ENCODE measurements at regions not wholly inside any gene's neighbourhood (a gene's known extent, or its start where the extent isn't known, plus 50 kb on each side); places are given as distances from the start of the nearest gene placed in this dataset.
A peak's percentile ranks its signal among the peaks of the same experiment; 100 is the strongest.

- no peaks in the 10 kb centered on the region for H3K36me3 ChIP-seq (ENCODE audit: control insufficient read depth, insufficient read depth, low read length)
- H3K27me3 ChIP-seq (ENCODE audit: control insufficient read depth, insufficient read depth, low read length), result no peaks in the 10 kb centered on the region
- H3K9ac ChIP-seq (ENCODE audit: low read depth, low read length), result no peak overlapping the region
- H3K27ac ChIP-seq (ENCODE audit: low read depth, low read length), result no peak overlapping the region
- H3K4me1 ChIP-seq (ENCODE audit: control insufficient read depth, insufficient read depth, low read length), result peaks cover 15% of the 10 kb centered on the region; the same call in 1 of the 2 replicates
- H3K9me3 ChIP-seq (ENCODE audit: control insufficient read depth, insufficient read depth, low read length), result no peaks in the 10 kb centered on the region
- no peak overlapping the region for H3K4me3 ChIP-seq (ENCODE audit: low read depth, low read length)
These were observed 185.4 kb upstream of the DLGAP1 start for GRCh38 chr18:4640349-4641012.

DNA sequence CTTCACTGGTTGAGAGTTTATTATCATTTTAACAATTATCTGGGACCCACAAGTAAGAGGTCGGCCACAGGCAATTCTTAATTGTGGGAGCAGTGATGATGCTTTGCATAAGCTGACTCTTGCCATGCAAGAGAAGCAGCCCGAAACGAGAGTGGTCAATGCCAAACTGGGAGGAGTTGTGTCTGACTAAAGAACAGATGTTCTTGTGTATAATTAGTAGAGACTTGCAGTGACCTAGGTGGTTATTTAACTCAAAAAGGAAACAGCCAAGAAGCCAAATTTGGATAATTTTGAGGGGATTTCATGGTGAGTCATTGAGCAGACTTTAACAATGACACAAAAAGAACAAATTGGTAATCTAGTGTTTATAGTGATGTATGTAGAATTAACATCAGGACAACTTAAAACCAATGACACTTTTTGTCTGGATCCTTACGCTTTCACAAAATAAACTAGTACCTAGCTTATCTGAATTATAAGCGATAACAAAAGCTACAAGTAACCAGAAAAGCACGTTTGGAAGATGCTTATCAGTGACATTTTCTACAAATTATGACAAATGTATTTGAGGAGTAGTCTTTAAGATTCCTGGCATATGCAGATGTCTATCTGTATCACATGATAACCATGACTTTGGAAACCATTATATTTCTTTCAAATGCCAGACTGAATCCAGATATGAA lies 184.7 kb upstream of the DLGAP1 start:
- H3K9ac ChIP-seq (ENCODE audit: low read depth, low read length), result no peak overlapping the region
- H3K9me3 ChIP-seq (ENCODE audit: control insufficient read depth, insufficient read depth, low read length), result no peaks in the 10 kb centered on the region
- H3K36me3 ChIP-seq (ENCODE audit: control insufficient read depth, insufficient read depth, low read length), result no peaks in the 10 kb centered on the region
- H3K27me3 ChIP-seq (ENCODE audit: control insufficient read depth, insufficient read depth, low read length), result no peaks in the 10 kb centered on the region
- H3K4me3 ChIP-seq (ENCODE audit: low read depth, low read length), result no peak overlapping the region
- H3K4me1 ChIP-seq (ENCODE audit: control insufficient read depth, insufficient read depth, low read length), result peaks cover 15% of the 10 kb centered on the region; the same call in 1 of the 2 replicates
- no peak overlapping the region for H3K27ac ChIP-seq (ENCODE audit: low read depth, low read length)

- Histone ChIP-seq H3K27ac (ENCODE audit: low read depth, low read length) (no peak overlapping the region), H3K9ac (ENCODE audit: low read depth, low read length) (no peak overlapping the region), H3K9me3 (ENCODE audit: control insufficient read depth, insufficient read depth, low read length) (no peaks in the 10 kb centered on the region), H3K36me3 (ENCODE audit: control insufficient read depth, insufficient read depth, low read length) (no peaks in the 10 kb centered on the region), H3K4me1 (ENCODE audit: control insufficient read depth, insufficient read depth, low read length) (peaks cover 8% of the 10 kb centered on the region; the same call in 1 of the 2 replicates), H3K4me3 (ENCODE audit: low read depth, low read length) (no peak overlapping the region), H3K27me3 (ENCODE audit: control insufficient read depth, insufficient read depth, low read length) (no peaks in the 10 kb centered on the region)
These were observed 183.6 kb upstream of the DLGAP1 start for GRCh38 chr18:4638680-4639079.

DNA sequence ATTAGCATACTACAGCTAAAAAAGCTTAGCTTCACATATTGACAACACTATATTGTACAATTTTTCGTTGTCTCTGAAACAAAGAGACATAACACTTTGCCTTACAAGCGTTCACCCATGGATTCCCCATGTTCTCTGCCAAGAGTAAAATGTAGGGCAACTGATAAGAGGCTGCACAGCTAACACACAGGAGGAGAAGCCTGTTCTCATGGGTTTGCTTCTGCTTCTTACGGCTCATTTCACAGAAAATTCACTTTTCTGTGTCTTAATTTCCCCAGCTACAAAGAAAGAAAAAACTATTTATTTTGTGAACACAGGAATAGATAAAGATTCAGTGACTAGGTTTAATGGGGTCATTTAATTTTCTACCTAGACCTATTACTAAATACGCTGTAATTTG lies 182.8 kb upstream of the DLGAP1 start:
- no peaks in the 10 kb centered on the region for H3K27me3 ChIP-seq (ENCODE audit: control insufficient read depth, insufficient read depth, low read length)
- H3K9ac ChIP-seq (ENCODE audit: low read depth, low read length), result no peak overlapping the region
- H3K36me3 ChIP-seq (ENCODE audit: control insufficient read depth, insufficient read depth, low read length), result no peaks in the 10 kb centered on the region
- H3K4me3 ChIP-seq (ENCODE audit: low read depth, low read length), result no peak overlapping the region
- H3K27ac ChIP-seq (ENCODE audit: low read depth, low read length), result no peak overlapping the region
- no peaks in the 10 kb centered on the region for H3K9me3 ChIP-seq (ENCODE audit: control insufficient read depth, insufficient read depth, low read length)
- H3K4me1 ChIP-seq (ENCODE audit: control insufficient read depth, insufficient read depth, low read length), result 0 out of 2 replicates have a peak, but pooled peaks cover 3% of the 10 kb centered on the region

DNA sequence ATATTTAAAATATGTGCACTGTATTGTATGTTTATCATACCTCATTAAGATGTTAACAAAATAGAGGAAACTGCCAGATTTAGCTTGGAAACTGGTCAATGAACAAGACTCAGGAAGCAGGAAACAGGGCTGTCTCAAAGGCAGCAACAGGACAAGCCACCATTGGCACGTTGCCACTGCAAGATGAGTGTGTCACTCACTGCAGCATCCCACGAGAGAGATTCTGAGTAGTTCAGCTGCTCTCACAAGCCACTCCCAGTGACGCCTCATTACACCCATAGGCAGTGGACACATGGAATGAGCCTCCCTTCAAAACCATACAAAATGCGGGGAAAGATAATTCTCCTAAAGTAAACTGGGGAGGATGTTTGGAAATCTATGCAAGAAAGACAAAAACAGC lies 181.9 kb upstream of the DLGAP1 start:
- Histone ChIP-seq H3K36me3 (ENCODE audit: control insufficient read depth, insufficient read depth, low read length) (no peaks in the 10 kb centered on the region), H3K4me1 (ENCODE audit: control insufficient read depth, insufficient read depth, low read length) (0 out of 2 replicates have a peak, but pooled peaks cover 3% of the 10 kb centered on the region)

DNA sequence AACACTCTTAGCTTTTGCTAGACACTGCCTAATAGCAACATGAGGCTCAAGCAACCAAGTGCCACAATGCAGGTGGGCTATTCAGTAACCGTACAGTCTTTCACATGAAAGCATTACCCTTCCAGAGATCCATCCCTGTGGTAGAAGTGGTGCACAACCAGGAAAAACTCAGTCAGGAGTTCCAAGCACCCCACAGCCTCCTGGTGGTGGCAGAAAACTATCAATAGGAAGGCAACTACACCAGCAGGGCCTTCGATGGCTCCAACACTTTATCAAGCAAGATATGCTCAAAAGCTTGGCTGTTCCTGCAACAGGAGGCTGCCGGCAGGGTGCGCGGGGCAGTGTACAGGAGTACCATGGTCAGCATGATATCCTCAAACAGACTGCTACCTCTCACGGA lies 176.1 kb upstream of the DLGAP1 start:
- Histone ChIP-seq H3K27ac (ENCODE audit: low read depth, low read length) (no peak overlapping the region), H3K9me3 (ENCODE audit: control insufficient read depth, insufficient read depth, low read length) (no peaks in the 10 kb centered on the region), H3K9ac (ENCODE audit: low read depth, low read length) (0 out of 2 replicates have a peak overlapping the region, but pooled peaks have one; percentile 16), H3K27me3 (ENCODE audit: control insufficient read depth, insufficient read depth, low read length) (no peaks in the 10 kb centered on the region), H3K4me1 (ENCODE audit: control insufficient read depth, insufficient read depth, low read length) (no peaks in the 10 kb centered on the region), H3K4me3 (ENCODE audit: low read depth, low read length) (no peak overlapping the region), H3K36me3 (ENCODE audit: control insufficient read depth, insufficient read depth, low read length) (no peaks in the 10 kb centered on the region)

More for the DNA sequence above, 181.9 kb upstream of the DLGAP1 start:
- Histone ChIP-seq H3K27me3 (ENCODE audit: control insufficient read depth, insufficient read depth, low read length) (no peaks in the 10 kb centered on the region), H3K27ac (ENCODE audit: low read depth, low read length) (no peak overlapping the region), H3K4me3 (ENCODE audit: low read depth, low read length) (no peak overlapping the region), H3K9ac (ENCODE audit: low read depth, low read length) (no peak overlapping the region), H3K9me3 (ENCODE audit: control insufficient read depth, insufficient read depth, low read length) (no peaks in the 10 kb centered on the region)

DNA sequence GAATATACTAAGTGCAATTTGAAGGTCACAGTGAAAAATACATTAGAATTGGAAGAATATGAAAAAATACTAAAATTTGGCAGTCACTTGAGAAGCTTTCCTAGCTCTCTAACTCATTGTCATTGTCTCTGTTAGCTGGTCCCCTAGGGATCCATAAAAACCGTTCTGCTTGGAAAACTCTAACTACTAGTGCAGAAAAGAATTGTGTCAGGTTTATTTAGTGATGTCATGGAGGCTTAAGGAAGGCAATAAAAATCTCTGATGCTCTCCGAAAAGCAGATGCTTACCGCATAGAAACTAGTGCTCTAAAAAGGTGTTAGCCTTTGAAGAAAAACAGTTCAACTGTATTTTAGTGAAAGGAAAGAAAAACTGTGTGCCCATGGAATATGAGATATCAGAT lies 150.1 kb upstream of the DLGAP1 start:
- no peaks in the 10 kb centered on the region for H3K27me3 ChIP-seq (ENCODE audit: control insufficient read depth, insufficient read depth, low read length)
- no peaks in the 10 kb centered on the region for H3K36me3 ChIP-seq (ENCODE audit: control insufficient read depth, insufficient read depth, low read length)
- no peak overlapping the region for H3K27ac ChIP-seq (ENCODE audit: low read depth, low read length)
- H3K4me3 ChIP-seq (ENCODE audit: low read depth, low read length), result no peak overlapping the region
- peaks cover 8% of the 10 kb centered on the region; the same call in 1 of the 2 replicates for H3K4me1 ChIP-seq (ENCODE audit: control insufficient read depth, insufficient read depth, low read length)
- no peaks in the 10 kb centered on the region for H3K9me3 ChIP-seq (ENCODE audit: control insufficient read depth, insufficient read depth, low read length)
- H3K9ac ChIP-seq (ENCODE audit: low read depth, low read length), result no peak overlapping the region

- no peak overlapping the region for H3K27ac ChIP-seq (ENCODE audit: low read depth, low read length)
- no peak overlapping the region for H3K4me3 ChIP-seq (ENCODE audit: low read depth, low read length)
- H3K36me3 ChIP-seq (ENCODE audit: control insufficient read depth, insufficient read depth, low read length), result no peaks in the 10 kb centered on the region
- H3K9ac ChIP-seq (ENCODE audit: low read depth, low read length), result no peak overlapping the region
- no peaks in the 10 kb centered on the region for H3K9me3 ChIP-seq (ENCODE audit: control insufficient read depth, insufficient read depth, low read length)
- H3K4me1 ChIP-seq (ENCODE audit: control insufficient read depth, insufficient read depth, low read length), result peaks cover 8% of the 10 kb centered on the region; the same call in 1 of the 2 replicates
- no peaks in the 10 kb centered on the region for H3K27me3 ChIP-seq (ENCODE audit: control insufficient read depth, insufficient read depth, low read length)
These were observed 148.8 kb upstream of the DLGAP1 start for GRCh38 chr18:4603955-4604354.

DNA sequence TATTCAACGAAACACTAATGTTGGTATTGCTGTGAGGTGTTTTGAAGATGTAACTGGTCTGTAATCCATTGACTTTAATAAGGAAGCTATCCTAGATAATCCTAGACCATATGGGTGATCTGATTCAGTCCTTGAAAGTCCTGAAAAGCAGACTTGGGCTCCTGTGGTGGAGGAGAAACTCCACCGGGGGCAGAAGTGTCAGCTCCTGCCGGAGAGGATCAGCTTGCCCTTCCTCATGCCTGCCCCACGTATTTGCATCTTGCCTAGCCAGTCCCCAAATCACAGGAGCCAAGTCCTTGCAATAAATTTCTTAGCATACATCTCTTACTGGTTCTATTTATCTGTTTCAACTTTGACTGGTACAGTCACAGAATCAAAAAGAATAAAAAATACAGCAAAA lies 144.2 kb upstream of the DLGAP1 start:
- Histone ChIP-seq H3K27ac (ENCODE audit: low read depth, low read length) (no peak overlapping the region), H3K27me3 (ENCODE audit: control insufficient read depth, insufficient read depth, low read length) (no peaks in the 10 kb centered on the region), H3K9ac (ENCODE audit: low read depth, low read length) (no peak overlapping the region), H3K36me3 (ENCODE audit: control insufficient read depth, insufficient read depth, low read length) (no peaks in the 10 kb centered on the region), H3K4me1 (ENCODE audit: control insufficient read depth, insufficient read depth, low read length) (peaks cover 5% of the 10 kb centered on the region; the same call in 1 of the 2 replicates), H3K4me3 (ENCODE audit: low read depth, low read length) (no peak overlapping the region), H3K9me3 (ENCODE audit: control insufficient read depth, insufficient read depth, low read length) (no peaks in the 10 kb centered on the region)

- Histone ChIP-seq H3K27me3 (ENCODE audit: control insufficient read depth, insufficient read depth, low read length) (no peaks in the 10 kb centered on the region), H3K36me3 (ENCODE audit: control insufficient read depth, insufficient read depth, low read length) (no peaks in the 10 kb centered on the region), H3K27ac (ENCODE audit: low read depth, low read length) (no peak overlapping the region), H3K9me3 (ENCODE audit: control insufficient read depth, insufficient read depth, low read length) (no peaks in the 10 kb centered on the region), H3K9ac (ENCODE audit: low read depth, low read length) (no peak overlapping the region), H3K4me3 (ENCODE audit: low read depth, low read length) (no peak overlapping the region), H3K4me1 (ENCODE audit: control insufficient read depth, insufficient read depth, low read length) (no peaks in the 10 kb centered on the region)
These were observed 142.2 kb upstream of the DLGAP1 start for GRCh38 chr18:4597301-4597700.

DNA sequence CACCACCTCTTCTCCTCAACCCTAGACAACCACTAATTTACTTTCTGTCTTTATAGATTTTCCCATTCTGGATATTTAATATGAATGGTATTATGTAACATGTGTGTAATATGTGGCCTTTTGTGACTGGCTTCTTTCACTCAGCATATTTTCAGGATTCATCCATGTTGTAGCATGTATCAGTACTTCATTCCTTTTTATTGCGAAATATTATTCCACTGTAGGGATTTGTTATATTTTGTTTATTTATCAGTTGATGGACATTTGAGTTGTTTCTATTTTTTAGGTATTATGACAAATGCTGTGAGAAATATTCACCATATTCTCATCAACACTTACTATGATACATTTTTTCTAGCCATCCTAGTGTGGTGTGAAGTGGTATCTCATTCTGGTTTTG lies 138.8 kb upstream of the DLGAP1 start:
- H3K4me1 ChIP-seq (ENCODE audit: control insufficient read depth, insufficient read depth, low read length), result no peaks in the 10 kb centered on the region
- no peaks in the 10 kb centered on the region for H3K9me3 ChIP-seq (ENCODE audit: control insufficient read depth, insufficient read depth, low read length)
- no peak overlapping the region for H3K27ac ChIP-seq (ENCODE audit: low read depth, low read length)
- H3K27me3 ChIP-seq (ENCODE audit: control insufficient read depth, insufficient read depth, low read length), result no peaks in the 10 kb centered on the region
- no peak overlapping the region for H3K4me3 ChIP-seq (ENCODE audit: low read depth, low read length)
- no peak overlapping the region for H3K9ac ChIP-seq (ENCODE audit: low read depth, low read length)
- no peaks in the 10 kb centered on the region for H3K36me3 ChIP-seq (ENCODE audit: control insufficient read depth, insufficient read depth, low read length)
